ENCODE measurements at regions not wholly inside any gene's neighbourhood (a gene's known extent, or its start where the extent isn't known, plus 50 kb on each side); places are given as distances from the start of the nearest gene placed in this dataset.

GRCh38 chr3:72391659-72392058 lies 456.6 kb downstream of the SHQ1 start:
- Mint-ChIP-seq H3K36me3 (no peaks in the 10 kb centered on the region), H3K27ac (no peak overlapping the region), H3K4me3 (no peak overlapping the region), H3K4me1 (peaks cover 37 to 55% (median 48%) of the 10 kb centered on the region in 4 donors), H3K27me3 (no peaks in the 10 kb centered on the region), H3K9me3 (no peaks in the 10 kb centered on the region)
- DNase-seq (no peak), ATAC-seq (ENCODE audit: low read depth in 2 of 2) (no peak)
- Histone ChIP-seq H3K9me3 (ENCODE audit: control insufficient read depth in 2 of 2, low read length in 2 of 2) (no peaks in the 10 kb centered on the region), H3K27me3 (ENCODE audit: control insufficient read depth, insufficient read depth, low read length) (no peaks in the 10 kb centered on the region), H3K36me3 (ENCODE audit: control insufficient read depth, insufficient read depth, low read length) (no peaks in the 10 kb centered on the region), H3K4me1 (ENCODE audit: control insufficient read depth, insufficient read depth, low read length, poor library complexity, severe bottlenecking) (peaks cover 15% of the 10 kb centered on the region), H3K27ac (ENCODE audit: insufficient read depth, low read length, poor library complexity, severe bottlenecking) (no peak overlapping the region), H3K4me3 (ENCODE audit: low read depth, low read length) (peak overlapping the region; percentile 30)

GRCh38 chr3:72390841-72391240 lies 457.4 kb downstream of the SHQ1 start:
- no peak for ATAC-seq (ENCODE audit: low read depth in 2 of 2)
- H3K36me3 ChIP-seq (ENCODE audit: control insufficient read depth, insufficient read depth, low read length), result no peaks in the 10 kb centered on the region
- Mint-ChIP-seq H3K4me1 (peaks cover 31 to 54% (median 48%) of the 10 kb centered on the region in 4 donors), H3K9me3 (no peaks in the 10 kb centered on the region), H3K36me3 (no peaks in the 10 kb centered on the region), H3K27me3 (no peaks in the 10 kb centered on the region), H3K27ac (no peak overlapping the region), H3K4me3 (no peak overlapping the region)
- H3K9me3 ChIP-seq (ENCODE audit: control insufficient read depth in 2 of 2, low read length in 2 of 2), result no peaks in the 10 kb centered on the region
- no peaks in the 10 kb centered on the region for H3K27me3 ChIP-seq (ENCODE audit: control insufficient read depth, insufficient read depth, low read length)
- H3K4me3 ChIP-seq (ENCODE audit: low read depth, low read length), result no peak overlapping the region
- H3K4me1 ChIP-seq (ENCODE audit: control insufficient read depth, insufficient read depth, low read length, poor library complexity, severe bottlenecking), result peaks cover 15% of the 10 kb centered on the region
- H3K27ac ChIP-seq (ENCODE audit: insufficient read depth, low read length, poor library complexity, severe bottlenecking), result no peak overlapping the region
- DNase-seq, result no peak

- Histone ChIP-seq H3K4me3 (ENCODE audit: low read depth, low read length) (no peak overlapping the region), H3K4me1 (ENCODE audit: control insufficient read depth, insufficient read depth, low read length, poor library complexity, severe bottlenecking) (peaks cover 11% of the 10 kb centered on the region), H3K9me3 (ENCODE audit: control insufficient read depth in 2 of 2, low read length in 2 of 2) (no peaks in the 10 kb centered on the region), H3K27ac (ENCODE audit: insufficient read depth, low read length, poor library complexity, severe bottlenecking) (no peak overlapping the region), H3K27me3 (ENCODE audit: control insufficient read depth, insufficient read depth, low read length) (no peaks in the 10 kb centered on the region), H3K36me3 (ENCODE audit: control insufficient read depth, insufficient read depth, low read length) (no peaks in the 10 kb centered on the region)
- H3K36me3 Mint-ChIP-seq, result no peaks in the 10 kb centered on the region
- H3K4me1 Mint-ChIP-seq, result peaks cover 22 to 57% (median 54%) of the 10 kb centered on the region in 4 donors
- ATAC-seq (ENCODE audit: low read depth in 2 of 2) (no peak), DNase-seq (no peak)
- no peak overlapping the region for H3K27ac Mint-ChIP-seq
- no peaks in the 10 kb centered on the region for H3K27me3 Mint-ChIP-seq
- no peaks in the 10 kb centered on the region for H3K9me3 Mint-ChIP-seq
- H3K4me3 Mint-ChIP-seq, result no peak overlapping the region
These were observed 459.6 kb downstream of the SHQ1 start for GRCh38 chr3:72388644-72389043.

GRCh38 chr3:72388117-72388516 lies 460.1 kb downstream of the SHQ1 start:
- Histone ChIP-seq H3K4me1 (ENCODE audit: control insufficient read depth, insufficient read depth, low read length, poor library complexity, severe bottlenecking) (peaks cover 8% of the 10 kb centered on the region), H3K4me3 (ENCODE audit: low read depth, low read length) (no peak overlapping the region), H3K27ac (ENCODE audit: insufficient read depth, low read length, poor library complexity, severe bottlenecking) (no peak overlapping the region), H3K36me3 (ENCODE audit: control insufficient read depth, insufficient read depth, low read length) (no peaks in the 10 kb centered on the region), H3K9me3 (ENCODE audit: control insufficient read depth in 2 of 2, low read length in 2 of 2) (no peaks in the 10 kb centered on the region), H3K27me3 (ENCODE audit: control insufficient read depth, insufficient read depth, low read length) (no peaks in the 10 kb centered on the region)
- Mint-ChIP-seq H3K9me3 (no peaks in the 10 kb centered on the region), H3K4me1 (peaks cover 20 to 61% (median 55%) of the 10 kb centered on the region in 4 donors), H3K4me3 (peak overlapping the region in 1 of 4 donors; percentile 38), H3K36me3 (no peaks in the 10 kb centered on the region), H3K27me3 (no peaks in the 10 kb centered on the region), H3K27ac (no peak overlapping the region)
- DNase-seq (no peak), ATAC-seq (ENCODE audit: low read depth in 2 of 2) (no peak)

- peaks cover 29 to 78% (median 70%) of the 10 kb centered on the region in 4 donors for H3K4me1 Mint-ChIP-seq
- Histone ChIP-seq H3K27me3 (ENCODE audit: control insufficient read depth, insufficient read depth, low read length) (no peaks in the 10 kb centered on the region), H3K9me3 (ENCODE audit: control insufficient read depth in 2 of 2, low read length in 2 of 2) (no peaks in the 10 kb centered on the region), H3K27ac (ENCODE audit: insufficient read depth, low read length, poor library complexity, severe bottlenecking) (no peak overlapping the region), H3K4me3 (ENCODE audit: low read depth, low read length) (no peak overlapping the region), H3K4me1 (ENCODE audit: control insufficient read depth, insufficient read depth, low read length, poor library complexity, severe bottlenecking) (no peaks in the 10 kb centered on the region), H3K36me3 (ENCODE audit: control insufficient read depth, insufficient read depth, low read length) (no peaks in the 10 kb centered on the region)
- no peak overlapping the region for H3K4me3 Mint-ChIP-seq
- no peaks in the 10 kb centered on the region for H3K27me3 Mint-ChIP-seq
- no peaks in the 10 kb centered on the region for H3K9me3 Mint-ChIP-seq
- no peak for ATAC-seq (ENCODE audit: low read depth in 2 of 2)
- peak overlapping the region in 2 of 3 donors; percentile 2 to 13 for H3K27ac Mint-ChIP-seq
- H3K36me3 Mint-ChIP-seq, result no peaks in the 10 kb centered on the region
- no peak for DNase-seq
These were observed 461.8 kb downstream of the SHQ1 start for GRCh38 chr3:72386327-72387000.

- Mint-ChIP-seq H3K36me3 (no peaks in the 10 kb centered on the region), H3K27ac (peak overlapping the region in 2 of 3 donors; percentile 21 to 78), H3K4me1 (peaks cover 28 to 89% (median 78%) of the 10 kb centered on the region in 4 donors), H3K9me3 (no peaks in the 10 kb centered on the region), H3K27me3 (no peaks in the 10 kb centered on the region), H3K4me3 (no peak overlapping the region)
- Histone ChIP-seq H3K9me3 (ENCODE audit: control insufficient read depth in 2 of 2, low read length in 2 of 2) (no peaks in the 10 kb centered on the region), H3K4me3 (ENCODE audit: low read depth, low read length) (no peak overlapping the region), H3K27me3 (ENCODE audit: control insufficient read depth, insufficient read depth, low read length) (no peaks in the 10 kb centered on the region), H3K4me1 (ENCODE audit: control insufficient read depth, insufficient read depth, low read length, poor library complexity, severe bottlenecking) (no peaks in the 10 kb centered on the region), H3K36me3 (ENCODE audit: control insufficient read depth, insufficient read depth, low read length) (no peaks in the 10 kb centered on the region), H3K27ac (ENCODE audit: insufficient read depth, low read length, poor library complexity, severe bottlenecking) (no peak overlapping the region)
- no peak for DNase-seq
- no peak for ATAC-seq (ENCODE audit: low read depth in 2 of 2)
These were observed 463.1 kb downstream of the SHQ1 start for GRCh38 chr3:72385167-72385566.

GRCh38 chr3:72384602-72385001 lies 463.6 kb downstream of the SHQ1 start:
- H3K27me3 Mint-ChIP-seq, result no peaks in the 10 kb centered on the region
- Histone ChIP-seq H3K27me3 (ENCODE audit: control insufficient read depth, insufficient read depth, low read length) (no peaks in the 10 kb centered on the region), H3K9me3 (ENCODE audit: control insufficient read depth in 2 of 2, low read length in 2 of 2) (no peaks in the 10 kb centered on the region), H3K27ac (ENCODE audit: insufficient read depth, low read length, poor library complexity, severe bottlenecking) (no peak overlapping the region), H3K36me3 (ENCODE audit: control insufficient read depth, insufficient read depth, low read length) (no peaks in the 10 kb centered on the region), H3K4me1 (ENCODE audit: control insufficient read depth, insufficient read depth, low read length, poor library complexity, severe bottlenecking) (no peaks in the 10 kb centered on the region), H3K4me3 (ENCODE audit: low read depth, low read length) (no peak overlapping the region)
- H3K4me3 Mint-ChIP-seq, result peak overlapping the region in 1 of 4 donors; percentile 30
- peak overlapping the region in 2 of 3 donors; percentile 4 to 78 for H3K27ac Mint-ChIP-seq
- H3K9me3 Mint-ChIP-seq, result no peaks in the 10 kb centered on the region
- no peak for ATAC-seq (ENCODE audit: low read depth in 2 of 2)
- no peak for DNase-seq
- H3K4me1 Mint-ChIP-seq, result peaks cover 26 to 95% (median 77%) of the 10 kb centered on the region in 4 donors
- H3K36me3 Mint-ChIP-seq, result no peaks in the 10 kb centered on the region

GRCh38 chr3:72383883-72384282 lies 464.4 kb downstream of the SHQ1 start:
- ATAC-seq (ENCODE audit: low read depth in 2 of 2) (no peak), DNase-seq (no peak)
- Mint-ChIP-seq H3K27ac (peak overlapping the region; percentile 39 to 54 (median 53)), H3K27me3 (no peaks in the 10 kb centered on the region), H3K4me3 (no peak overlapping the region), H3K9me3 (no peaks in the 10 kb centered on the region), H3K36me3 (peaks cover under 1% of the 10 kb centered on the region), H3K4me1 (peaks cover 26 to 95% (median 76%) of the 10 kb centered on the region in 4 donors)
- Histone ChIP-seq H3K27ac (ENCODE audit: insufficient read depth, low read length, poor library complexity, severe bottlenecking) (no peak overlapping the region), H3K27me3 (ENCODE audit: control insufficient read depth, insufficient read depth, low read length) (no peaks in the 10 kb centered on the region), H3K9me3 (ENCODE audit: control insufficient read depth in 2 of 2, low read length in 2 of 2) (no peaks in the 10 kb centered on the region), H3K36me3 (ENCODE audit: control insufficient read depth, insufficient read depth, low read length) (peaks cover 1% of the 10 kb centered on the region), H3K4me1 (ENCODE audit: control insufficient read depth, insufficient read depth, low read length, poor library complexity, severe bottlenecking) (no peaks in the 10 kb centered on the region), H3K4me3 (ENCODE audit: low read depth, low read length) (no peak overlapping the region)
